Activated B cell treated with CpG ODN at 0.5 μM for 24 hours (primary cell): ENCODE measurements at regions not wholly inside any gene's neighbourhood (a gene's known extent, or its start where the extent isn't known, plus 50 kb on each side); places are given as distances from the start of the nearest gene placed in this dataset.

Experiments used
- ATAC-seq: fragments of 200-7000 bp; cut with Tn5 transposase; one replicate; pipeline ENCODE4 v1.10.0; 2021; ENCODE audit warnings: low read depth, mild to moderate bottlenecking, moderate library complexity
- CTCF ChIA-PET: fragments of 350-600 bp; sonication (Branson Sonifier 250); formaldehyde crosslinking; loops from one replicate; lab custom pipeline; 2021; ENCODE audit warnings: antibody characterized with exemption; lab: Charles Lee
- POLR2A ChIA-PET: fragments of 350-600 bp; sonication (Branson Sonifier 250); formaldehyde crosslinking; loops from one replicate; lab custom pipeline; 2021; ENCODE audit warnings: antibody characterized with exemption; lab: Charles Lee
- DNase-seq: peaks from one replicate; pipeline ENCODE4 v3.0.0; 2022
- H3K27ac Mint-ChIP-seq: one replicate; pipeline ENCODE4 v1.8.0; 2020; ENCODE audit warnings: mixed read lengths
- H3K27me3 Mint-ChIP-seq: one replicate; pipeline ENCODE4 v1.8.0; 2021; ENCODE audit warnings: mixed read lengths
- H3K36me3 Mint-ChIP-seq: one replicate; pipeline ENCODE4 v1.8.0; 2021; ENCODE audit warnings: low read depth, mixed read lengths
- H3K4me1 Mint-ChIP-seq: one replicate; pipeline ENCODE4 v1.8.0; 2021; ENCODE audit warnings: mixed read lengths
- H3K4me3 Mint-ChIP-seq: one replicate; pipeline ENCODE4 v1.8.0; 2020; ENCODE audit warnings: mild to moderate bottlenecking, mixed read lengths
- H3K9me3 Mint-ChIP-seq: one replicate; pipeline ENCODE4 v1.8.0; 2020; ENCODE audit warnings: mixed read lengths
- intact Hi-C: fragments of 100-400 bp; cut with micrococcal nuclease; formaldehyde crosslinking; loops from one replicate; pipeline ENCODE4 v1.15.1; 2024
- TF ChIP-seq, protein P1 (sequence below): fragments of 200-600 bp; IDR thresholded peaks from one replicate; pipeline ENCODE4 v1.8.0; 2022; ENCODE audit warnings: antibody characterized with exemption, mild to moderate bottlenecking

DNA sequence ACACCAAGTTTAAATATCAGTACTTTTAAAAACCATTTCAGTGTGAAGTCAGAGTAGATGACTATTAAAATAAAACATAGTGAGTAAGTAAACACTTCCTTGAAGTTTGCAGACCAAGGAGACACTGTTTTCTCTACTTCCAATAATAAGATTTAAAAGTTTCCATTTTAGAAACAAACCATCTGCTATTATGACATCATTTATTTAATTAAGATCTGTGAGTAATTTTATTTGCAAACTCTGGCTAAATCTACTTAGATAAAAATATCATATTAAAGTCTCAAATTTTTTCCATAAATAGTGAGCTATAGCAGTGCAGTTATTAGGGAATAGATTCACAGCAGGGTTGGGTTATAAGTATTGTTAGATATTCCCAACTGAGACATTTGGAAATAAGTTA lies 1267.0 kb upstream of the FLRT2 start:
- DNase-seq: no peak
- TF ChIP-seq, protein P1, sequence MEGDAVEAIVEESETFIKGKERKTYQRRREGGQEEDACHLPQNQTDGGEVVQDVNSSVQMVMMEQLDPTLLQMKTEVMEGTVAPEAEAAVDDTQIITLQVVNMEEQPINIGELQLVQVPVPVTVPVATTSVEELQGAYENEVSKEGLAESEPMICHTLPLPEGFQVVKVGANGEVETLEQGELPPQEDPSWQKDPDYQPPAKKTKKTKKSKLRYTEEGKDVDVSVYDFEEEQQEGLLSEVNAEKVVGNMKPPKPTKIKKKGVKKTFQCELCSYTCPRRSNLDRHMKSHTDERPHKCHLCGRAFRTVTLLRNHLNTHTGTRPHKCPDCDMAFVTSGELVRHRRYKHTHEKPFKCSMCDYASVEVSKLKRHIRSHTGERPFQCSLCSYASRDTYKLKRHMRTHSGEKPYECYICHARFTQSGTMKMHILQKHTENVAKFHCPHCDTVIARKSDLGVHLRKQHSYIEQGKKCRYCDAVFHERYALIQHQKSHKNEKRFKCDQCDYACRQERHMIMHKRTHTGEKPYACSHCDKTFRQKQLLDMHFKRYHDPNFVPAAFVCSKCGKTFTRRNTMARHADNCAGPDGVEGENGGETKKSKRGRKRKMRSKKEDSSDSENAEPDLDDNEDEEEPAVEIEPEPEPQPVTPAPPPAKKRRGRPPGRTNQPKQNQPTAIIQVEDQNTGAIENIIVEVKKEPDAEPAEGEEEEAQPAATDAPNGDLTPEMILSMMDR: no peak
- no peak overlapping the region for H3K4me3 Mint-ChIP-seq
- no peak for ATAC-seq
- H3K9me3 Mint-ChIP-seq: peaks cover 6% of the 10 kb centered on the region
- no peaks in the 10 kb centered on the region for H3K36me3 Mint-ChIP-seq
- no peaks in the 10 kb centered on the region for H3K4me1 Mint-ChIP-seq
- H3K27me3 Mint-ChIP-seq: no peaks in the 10 kb centered on the region
- intact Hi-C loops: no loop called here
- ChIA-PET CTCF (no interaction called here), POLR2A (no interaction called here)
- no peak overlapping the region for H3K27ac Mint-ChIP-seq

DNA sequence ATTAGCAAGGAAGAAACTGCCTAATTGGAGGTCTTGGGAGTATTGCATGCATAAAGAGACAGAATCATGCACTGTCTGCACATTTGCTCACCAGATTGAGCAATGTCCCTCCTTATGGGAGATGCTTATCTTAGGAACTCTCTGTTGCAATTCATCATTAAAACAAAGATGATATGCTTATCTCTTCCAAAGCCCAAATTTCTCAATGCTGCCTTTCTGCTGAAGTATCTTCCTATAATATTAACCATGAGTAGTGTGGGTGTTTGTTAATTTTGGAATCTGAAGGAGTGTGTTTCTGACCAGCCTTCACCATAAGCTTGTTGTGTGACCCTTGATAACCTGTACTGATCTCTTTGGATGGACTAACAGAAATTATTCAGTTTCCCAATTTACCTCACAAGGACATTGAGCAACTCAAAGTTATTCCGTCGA lies 1257.6 kb upstream of the FLRT2 start:
- CTCF ChIA-PET: no interaction called here
- POLR2A ChIA-PET: no interaction called here
- DNase-seq (no peak), ATAC-seq (no peak)
- TF ChIP-seq, protein P1: no peak
- Mint-ChIP-seq H3K4me3 (no peak overlapping the region), H3K36me3 (no peaks in the 10 kb centered on the region), H3K9me3 (peaks cover 2% of the 10 kb centered on the region), H3K27ac (no peak overlapping the region), H3K27me3 (no peaks in the 10 kb centered on the region), H3K4me1 (no peaks in the 10 kb centered on the region)
- intact Hi-C loops: no loop called here

DNA sequence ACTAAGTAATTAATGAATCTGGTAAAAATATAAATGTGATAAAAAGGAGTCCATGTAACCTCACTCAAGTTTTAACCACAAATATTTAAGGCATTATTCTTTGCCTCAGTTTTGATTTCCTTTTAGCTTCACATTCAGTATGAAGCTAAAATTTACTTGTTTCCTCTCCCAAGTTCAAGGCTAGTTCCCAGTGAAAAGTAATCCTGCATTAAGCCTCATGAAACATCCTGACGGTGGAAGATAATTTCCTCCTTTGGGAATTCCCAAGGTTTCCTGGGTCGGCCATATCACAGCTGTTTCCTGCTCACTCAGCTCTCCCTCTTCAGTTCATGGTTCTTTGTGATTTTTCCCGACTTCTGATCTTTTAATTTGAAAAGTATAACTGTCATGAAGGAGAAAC lies 1256.8 kb upstream of the FLRT2 start:
- TF ChIP-seq, protein P1: no peak
- ChIA-PET CTCF (no interaction called here), POLR2A (no interaction called here)
- no peaks in the 10 kb centered on the region for H3K36me3 Mint-ChIP-seq
- H3K9me3 Mint-ChIP-seq: peaks cover 2% of the 10 kb centered on the region
- intact Hi-C loops: no loop called here
- H3K27ac Mint-ChIP-seq: no peak overlapping the region
- no peak for DNase-seq
- H3K4me3 Mint-ChIP-seq: no peak overlapping the region
- no peaks in the 10 kb centered on the region for H3K27me3 Mint-ChIP-seq
- no peak for ATAC-seq
- H3K4me1 Mint-ChIP-seq: no peaks in the 10 kb centered on the region

DNA sequence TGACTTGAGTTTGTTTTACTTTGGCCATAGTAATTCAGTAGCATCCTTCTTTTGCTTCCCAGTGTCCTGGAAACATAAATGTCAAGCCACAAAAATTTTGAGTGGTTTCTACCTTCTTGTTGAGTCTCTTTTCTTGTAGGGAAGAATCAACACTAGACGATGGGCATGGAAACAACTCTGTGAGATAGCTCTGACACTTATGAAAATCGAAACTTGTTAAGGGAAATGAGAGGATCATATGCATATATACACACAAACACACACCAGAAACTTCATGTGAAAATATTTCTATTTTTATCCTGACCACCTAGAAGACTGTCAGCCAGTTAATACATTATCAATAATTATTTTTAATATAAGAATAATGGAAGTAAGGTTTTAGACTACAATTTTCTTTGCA lies 1247.3 kb upstream of the FLRT2 start:
- H3K36me3 Mint-ChIP-seq: no peaks in the 10 kb centered on the region
- ChIA-PET POLR2A (no interaction called here), CTCF (no interaction called here)
- H3K4me1 Mint-ChIP-seq: no peaks in the 10 kb centered on the region
- intact Hi-C loops: no loop called here
- DNase-seq: no peak
- no peaks in the 10 kb centered on the region for H3K27me3 Mint-ChIP-seq
- no peak for ATAC-seq
- no peak overlapping the region for H3K4me3 Mint-ChIP-seq
- TF ChIP-seq, protein P1: no peak
- no peaks in the 10 kb centered on the region for H3K9me3 Mint-ChIP-seq
- H3K27ac Mint-ChIP-seq: no peak overlapping the region

DNA sequence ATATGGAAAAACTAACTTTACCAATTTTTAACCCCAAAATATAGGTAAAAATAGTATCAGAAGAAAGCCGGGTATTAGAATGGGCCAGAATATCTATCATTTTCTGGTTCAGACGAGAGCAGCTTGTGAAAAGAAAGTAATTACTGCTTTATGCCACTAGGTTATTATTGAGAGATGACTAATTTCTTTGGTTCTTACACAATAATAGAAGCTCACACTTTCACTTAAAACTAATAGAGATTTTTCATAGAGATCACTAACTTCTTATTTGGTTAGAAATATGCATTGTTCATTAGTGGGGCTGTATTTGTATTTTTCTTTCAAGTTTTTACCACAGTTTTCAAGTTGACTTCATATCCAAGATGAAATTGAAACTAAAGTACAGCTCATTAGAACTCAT lies 1241.2 kb upstream of the FLRT2 start:
- POLR2A ChIA-PET: no interaction called here
- ATAC-seq: no peak
- no peaks in the 10 kb centered on the region for H3K36me3 Mint-ChIP-seq
- CTCF ChIA-PET: no interaction called here
- TF ChIP-seq, protein P1: no peak
- no peak overlapping the region for H3K27ac Mint-ChIP-seq
- H3K4me1 Mint-ChIP-seq: no peaks in the 10 kb centered on the region
- intact Hi-C loops: no loop called here
- no peak for DNase-seq
- no peak overlapping the region for H3K4me3 Mint-ChIP-seq
- peaks cover 4% of the 10 kb centered on the region for H3K9me3 Mint-ChIP-seq
- H3K27me3 Mint-ChIP-seq: no peaks in the 10 kb centered on the region
